Endothelial cell of umbilical vein (primary cell): ENCODE measurements at regions not wholly inside any gene's neighbourhood (a gene's known extent, or its start where the extent isn't known, plus 50 kb on each side); places are given as distances from the start of the nearest gene placed in this dataset.
A peak's percentile ranks its signal among the peaks of the same experiment; 100 is the strongest.

Experiments used
- BruUV-seq: library from RNA; stranded (reverse); fragments of 400-500 nt; replicated peaks from 2 replicates; lab custom pipeline; 2021; lab: Mats Ljungman, UMichigan
- CTCF ChIA-PET: fragments of 300-600, 350-600 bp; sonication (Branson Sonifier 250); formaldehyde crosslinking; loops from one replicate; lab custom pipeline; 2021; ENCODE audit warnings: antibody characterized with exemption, inconsistent platforms; lab: Charles Lee
- POLR2A ChIA-PET: fragments of 300-600, 350-600 bp; sonication (Branson Sonifier 250); formaldehyde crosslinking; loops from one replicate; lab custom pipeline; 2021; ENCODE audit warnings: antibody characterized with exemption, inconsistent platforms; lab: Charles Lee
- DNase-seq: peaks from one replicate; pipeline ENCODE4 v3.0.0-alpha.2; 2011; ENCODE audit warnings: low read depth, low spot score
- FAIRE-seq: peaks from 2 replicates; lab custom pipeline; 2011; peaks lifted over from hg19 to GRCh38; lab: Jason Lieb, UNC
- H2AFZ ChIP-seq: 2 replicates; pipeline ENCODE4 v1.6.0; 2012; ENCODE audit warnings: low read depth, low read length, control low read depth, inconsistent platforms
- H3K27ac ChIP-seq: 2 replicates; pipeline ENCODE4 v1.5.1; 2011; ENCODE audit warnings: low read depth, mild to moderate bottlenecking, control low read depth, low read length, moderate library complexity; ENCODE audit not compliant: insufficient read depth
- H3K27me3 ChIP-seq, 2 experiments: 2 replicates each; pipeline versions ENCODE4 v1.6.0 to v1.6.1; 2011; ENCODE audit warnings: low read length in 2 of 2, mixed read lengths in 1 of 2; ENCODE audit not compliant: control insufficient read depth in 2 of 2, insufficient read depth in 2 of 2
- H3K36me3 ChIP-seq, 2 experiments: 2 replicates in 1 of 2; 3 replicates in 1 of 2; pipeline ENCODE4 v1.5.1; 2011; ENCODE audit warnings: low read length in 2 of 2, mild to moderate bottlenecking in 1 of 2, moderate library complexity in 1 of 2; ENCODE audit not compliant: control insufficient read depth in 2 of 2, insufficient read depth in 2 of 2; ENCODE audit errors: extremely low read depth in 1 of 2
- H3K4me1 ChIP-seq: 3 replicates; pipeline ENCODE4 v1.5.1; 2011; ENCODE audit warnings: mild to moderate bottlenecking, low read length; ENCODE audit not compliant: control insufficient read depth, insufficient read depth; ENCODE audit errors: extremely low read depth
- H3K4me2 ChIP-seq: 2 replicates; pipeline ENCODE4 v1.6.1; 2011; ENCODE audit warnings: low read length, control low read depth, mixed read lengths; ENCODE audit not compliant: insufficient read depth
- H3K4me3 ChIP-seq, 3 experiments: fragments of 200-600 bp in 1 of 3; sonication (generic), shearing (Covaris generic) in 1 of 3; replicated peaks in 1 of 3; 2 replicates each; pipeline ENCODE4 v1.5.1; 2011 to 2016; ENCODE audit warnings: control low read depth in 3 of 3, low read length in 3 of 3, mild to moderate bottlenecking in 2 of 3, inconsistent platforms in 1 of 3, low read depth in 1 of 3, moderate library complexity in 1 of 3; ENCODE audit not compliant: insufficient read depth in 1 of 3
- H3K79me2 ChIP-seq: 2 replicates; pipeline ENCODE4 v1.6.0; 2012; ENCODE audit warnings: low read length, inconsistent platforms; ENCODE audit not compliant: control insufficient read depth, insufficient read depth
- H3K9ac ChIP-seq: replicated peaks from 2 replicates; pipeline ENCODE3; 2011; ENCODE audit warnings: low read length, control low read depth; ENCODE audit not compliant: insufficient read depth; ENCODE audit errors: extremely low read depth
- H3K9me1 ChIP-seq: replicated peaks from 3 replicates; pipeline ENCODE4 v1.6.0; 2011; ENCODE audit warnings: mild to moderate bottlenecking, low read length; ENCODE audit not compliant: control insufficient read depth, insufficient read depth; ENCODE audit errors: extremely low read depth
- H3K9me3 ChIP-seq: replicated peaks from 2 replicates; pipeline ENCODE4 v1.5.1; 2012; ENCODE audit warnings: low read length, inconsistent platforms; ENCODE audit not compliant: control insufficient read depth, insufficient read depth
- H4K20me1 ChIP-seq: replicated peaks from 2 replicates; pipeline ENCODE3; 2011; ENCODE audit warnings: mild to moderate bottlenecking, low read length; ENCODE audit not compliant: control insufficient read depth, insufficient read depth; ENCODE audit errors: extremely low read depth
- CTCF ChIP-seq, 2 donors: IDR thresholded peaks; 1 replicate in 1 of 2; 2 replicates in 1 of 2; pipeline ENCODE4 v1.5.1; 2011; ENCODE audit warnings: low read length in 2 of 2, mild to moderate bottlenecking in 2 of 2, moderate library complexity in 2 of 2, control low read depth in 1 of 2, inconsistent platforms in 1 of 2, low read depth in 1 of 2; ENCODE audit not compliant: insufficient read depth in 1 of 2; ENCODE audit errors: extremely low read depth in 1 of 2
- EZH2 ChIP-seq: IDR thresholded peaks from 2 replicates; pipeline ENCODE4 v1.6.1; 2012; ENCODE audit warnings: borderline replicate concordance, low read depth, mild to moderate bottlenecking, moderate library complexity, low read length, inconsistent platforms; ENCODE audit not compliant: severe bottlenecking
- GATA2 ChIP-seq: IDR thresholded peaks from 2 replicates; pipeline ENCODE4 v1.7.0; 2011; ENCODE audit warnings: low read depth, mild to moderate bottlenecking, moderate library complexity, mixed read lengths, low read length; ENCODE audit not compliant: insufficient read length, insufficient read depth
- JUN ChIP-seq: IDR thresholded peaks from 2 replicates; pipeline ENCODE4 v1.6.1; 2011; ENCODE audit warnings: borderline replicate concordance, low read depth; ENCODE audit not compliant: insufficient read length, insufficient read depth
- MYC ChIP-seq: IDR thresholded peaks from one replicate; pipeline ENCODE4 v1.6.1; 2011; ENCODE audit warnings: mild to moderate bottlenecking, low read depth, low read length
- POLR2AphosphoS5 ChIP-seq: IDR thresholded peaks from 2 replicates; pipeline ENCODE4 v1.6.1; 2012; ENCODE audit warnings: low read depth, mild to moderate bottlenecking, control low read depth, low read length, moderate library complexity; ENCODE audit not compliant: insufficient read depth
- dilution Hi-C: fragments of 300-500 bp; cut with MboI; formaldehyde crosslinking; loops from one replicate; pipeline ENCODE4 v1.15.0; 2019; ENCODE audit warnings: low sequenced_read_pairs; ENCODE audit not compliant: extremely low pct_ligation_motif_present
- intact Hi-C: fragments of 100-400 bp; cut with micrococcal nuclease; formaldehyde crosslinking; loops from one replicate; pipeline ENCODE4 v1.10.0; 2022

GRCh38 chr1:96964761-96965160, 243.2 kb downstream of the PTBP2 start:
- ChIA-PET POLR2A (no interaction called here), CTCF (interaction anchor here (0.6 to 6.7 kb wide), 14 partner anchors 16 to 1504 kb away, joined by 3 to 122 read pairs (median 4); no protein-coding TSS in a partner anchor)
- Histone ChIP-seq H3K27ac (no peak overlapping the region), H3K9me1 (no peaks in the 10 kb centered on the region), H3K79me2 (no peaks in the 10 kb centered on the region), H3K4me3 (no peak overlapping the region), H4K20me1 (no peaks in the 10 kb centered on the region), H3K9ac (no peak overlapping the region), H3K9me3 (no peaks in the 10 kb centered on the region), H3K4me2 (no peak overlapping the region), H2AFZ (no peak overlapping the region), H3K27me3 (peaks cover 2 to 5% of the 10 kb centered on the region in 2 experiments), H3K36me3 (no peaks in the 10 kb centered on the region), H3K4me1 (no peaks in the 10 kb centered on the region)
- intact Hi-C loops = loop anchor here (5.0 to 10.0 kb wide), 2 partner anchors 170 to 278 kb away; no protein-coding TSS in a partner anchor
- DNase-seq (no peak), FAIRE-seq (no peak)
- TF ChIP-seq EZH2 = no peak
- no peak for TF ChIP-seq GATA2
- TF ChIP-seq POLR2AphosphoS5 = no peak
- TF ChIP-seq MYC = no peak
- dilution Hi-C loops = no loop called here
- no TSS peak for BruUV-seq

GRCh38 chr1:96966536-96967138, 245.1 kb downstream of the PTBP2 start:
- intact Hi-C loops (loop anchor here (1.0 to 10.0 kb wide), 8 partner anchors 52 to 1502 kb away; no protein-coding TSS in a partner anchor), dilution Hi-C loops (no loop called here)
- FAIRE-seq (peak; percentile 79), DNase-seq (peak; percentile 84)
- Histone ChIP-seq H3K79me2 (no peaks in the 10 kb centered on the region), H3K27me3 (peaks cover 7 to 12% of the 10 kb centered on the region in 2 experiments), H3K9me1 (no peaks in the 10 kb centered on the region), H3K27ac (no peak overlapping the region), H3K36me3 (no peaks in the 10 kb centered on the region), H2AFZ (no peak overlapping the region), H3K9me3 (no peaks in the 10 kb centered on the region), H3K4me2 (no peak overlapping the region), H3K9ac (no peak overlapping the region), H3K4me3 (peak overlapping the region in 1 of 3 experiments; percentile 38), H4K20me1 (no peaks in the 10 kb centered on the region), H3K4me1 (no peaks in the 10 kb centered on the region)
- no TSS peak for BruUV-seq
- TF ChIP-seq JUN (no peak), CTCF (IDR thresholded peaks at IDR 0.05; ENCODE audit: extremely low read depth in 1 of 2, insufficient read depth in 1 of 2, low read depth in 1 of 2, low read length in 2 of 2) (peak; percentile 81 to 85)
- ChIA-PET CTCF (interaction anchor here (1.0 to 6.7 kb wide), 7 partner anchors 9 to 1502 kb away, joined by 3 to 122 read pairs (median 4); no protein-coding TSS in a partner anchor), POLR2A (no interaction called here)
